H1 (cell line): ENCODE measurements at regions not wholly inside any gene's neighbourhood (a gene's known extent, or its start where the extent isn't known, plus 50 kb on each side); places are given as distances from the start of the nearest gene placed in this dataset.

Experiments
- CTCF ChIA-PET: fragments of 300-600 bp; sonication (Branson Sonifier 250); formaldehyde crosslinking; loops from one replicate; lab custom pipeline; 2021; ENCODE audit not compliant: partially characterized antibody; lab: Charles Lee
- POLR2A ChIA-PET: fragments of 300-600 bp; sonication (Branson Sonifier 250); formaldehyde crosslinking; loops from one replicate; lab custom pipeline; 2021; ENCODE audit warnings: inconsistent platforms; ENCODE audit not compliant: partially characterized antibody; lab: Charles Lee
- DNase-seq, 2 experiments: peaks; one replicate each; pipeline versions ENCODE4 v3.0.0 to v3.0.0-alpha.2; 2010 to 2022; ENCODE audit warnings: low spot score in 2 of 2, low read depth in 1 of 2, mixed read lengths in 1 of 2
- FAIRE-seq: peaks from 2 replicates; lab custom pipeline; 2011; peaks lifted over from hg19 to GRCh38; lab: Jason Lieb, UNC
- H2AFZ ChIP-seq: 2 replicates; pipeline ENCODE4 v1.8.1; 2012; ENCODE audit warnings: low read length, inconsistent platforms
- H2AK5ac ChIP-seq: 2 replicates; pipeline ENCODE4 v1.6.1; 2013; ENCODE audit warnings: low read depth, low read length
- H2BK120ac ChIP-seq: replicated peaks from 2 replicates; pipeline ENCODE3; 2013; ENCODE audit warnings: low read depth, low read length, inconsistent platforms
- H2BK12ac ChIP-seq: 2 replicates; pipeline ENCODE4 v1.6.1; 2013; ENCODE audit warnings: low read depth, low read length
- H2BK15ac ChIP-seq: 2 replicates; pipeline ENCODE4 v1.6.1; 2013; ENCODE audit warnings: low read length
- H2BK20ac ChIP-seq: 2 replicates; pipeline ENCODE4 v1.6.1; 2013; ENCODE audit warnings: low read length
- H2BK5ac ChIP-seq: 2 replicates; pipeline ENCODE4 v1.6.1; 2013; ENCODE audit warnings: low read depth, low read length
- H3K14ac ChIP-seq: 2 replicates; pipeline ENCODE4 v1.6.1; 2013; ENCODE audit warnings: inconsistent platforms; ENCODE audit not compliant: insufficient read length
- H3K18ac ChIP-seq: 2 replicates; pipeline ENCODE4 v1.6.1; 2013; ENCODE audit warnings: low read length; ENCODE audit errors: extremely low read depth
- H3K23ac ChIP-seq: 2 replicates; pipeline ENCODE4 v1.6.1; 2013; ENCODE audit warnings: inconsistent platforms; ENCODE audit not compliant: insufficient read length
- H3K23me2 ChIP-seq: 2 replicates; pipeline ENCODE4 v1.6.1; 2013; ENCODE audit warnings: low read depth, low read length
- H3K27ac ChIP-seq: 2 replicates; pipeline ENCODE4 v1.6.1; 2011; ENCODE audit warnings: low read depth, low read length, inconsistent platforms
- H3K27me3 ChIP-seq, 4 experiments: replicated peaks in 1 of 4; 1 replicate in 1 of 4; 2 replicates in 3 of 4; pipeline versions ENCODE4 v1.6.1 to v1.8.1; 2011 to 2013; ENCODE audit warnings: low read length in 3 of 4, mild to moderate bottlenecking in 3 of 4, inconsistent platforms in 2 of 4, mixed read lengths in 2 of 4, moderate library complexity in 1 of 4; ENCODE audit not compliant: control insufficient read depth in 3 of 4, insufficient read depth in 3 of 4; ENCODE audit errors: extremely low read depth in 1 of 4
- H3K36me3 ChIP-seq, 4 experiments: 2 replicates each; pipeline versions ENCODE4 v1.6.1 to v1.8.1; 2011 to 2013; ENCODE audit warnings: mild to moderate bottlenecking in 4 of 4, low read length in 3 of 4, moderate library complexity in 2 of 4, control low read depth in 1 of 4, inconsistent platforms in 1 of 4; ENCODE audit not compliant: insufficient read depth in 4 of 4, control insufficient read depth in 2 of 4
- H3K4ac ChIP-seq: replicated peaks from 2 replicates; pipeline ENCODE3; 2013; ENCODE audit warnings: low read length, low read depth, mixed read lengths, inconsistent platforms; ENCODE audit not compliant: insufficient read length
- H3K4me1 ChIP-seq, 4 experiments: replicated peaks in 1 of 4; 1 replicate in 1 of 4; 2 replicates in 3 of 4; pipeline versions ENCODE4 v1.6.1 to v1.8.1; 2011 to 2013; ENCODE audit warnings: low read length in 3 of 4, inconsistent platforms in 2 of 4, mixed read lengths in 1 of 4; ENCODE audit not compliant: insufficient read depth in 4 of 4, control insufficient read depth in 3 of 4
- H3K4me2 ChIP-seq, 2 experiments: 2 replicates each; pipeline versions ENCODE4 v1.6.1 to v1.8.1; 2011 to 2013; ENCODE audit warnings: low read depth in 2 of 2, low read length in 2 of 2, control low read depth in 1 of 2, inconsistent platforms in 1 of 2, mild to moderate bottlenecking in 1 of 2; ENCODE audit not compliant: insufficient read depth in 1 of 2
- H3K4me3 ChIP-seq, 4 experiments: fragments of 200-600, 300-600 bp in 1 of 4; sonication (generic), shearing (Covaris generic), sonication (Bioruptor Twin) in 1 of 4; 2 replicates each; pipeline versions ENCODE4 v1.5.1 to v1.8.1; 2011 to 2016; ENCODE audit warnings: low read length in 4 of 4, low read depth in 3 of 4, control low read depth in 2 of 4, inconsistent platforms in 2 of 4, mild to moderate bottlenecking in 2 of 4, mixed read lengths in 1 of 4, moderate library complexity in 1 of 4; ENCODE audit not compliant: insufficient read depth in 2 of 4; ENCODE audit errors: extremely low read depth in 1 of 4
- H3K56ac ChIP-seq: replicated peaks from 2 replicates; pipeline ENCODE3; 2013; ENCODE audit warnings: low read depth, mild to moderate bottlenecking, mixed read lengths, low read length, inconsistent platforms; ENCODE audit not compliant: insufficient read length
- H3K79me1 ChIP-seq: 2 replicates; pipeline ENCODE4 v1.6.1; 2013; ENCODE audit warnings: low read depth, low read length, control low read depth
- H3K79me2 ChIP-seq, 2 experiments: 2 replicates each; pipeline versions ENCODE4 v1.6.1 to v1.8.1; 2012 to 2013; ENCODE audit warnings: low read length in 2 of 2, mild to moderate bottlenecking in 2 of 2, inconsistent platforms in 1 of 2; ENCODE audit not compliant: insufficient read depth in 2 of 2, control insufficient read depth in 1 of 2
- H3K9ac ChIP-seq, 4 experiments: replicated peaks in 1 of 4; 1 replicate in 1 of 4; 2 replicates in 3 of 4; pipeline versions ENCODE4 v1.6.1 to v1.8.1; 2011 to 2013; ENCODE audit warnings: low read depth in 3 of 4, low read length in 3 of 4, control low read depth in 2 of 4, mild to moderate bottlenecking in 2 of 4, moderate library complexity in 2 of 4, inconsistent platforms in 1 of 4; ENCODE audit errors: extremely low read depth in 1 of 4
- H3K9me3 ChIP-seq, 2 experiments: 2 replicates each; pipeline versions ENCODE4 v1.6.1 to v1.8.1; 2012 to 2013; ENCODE audit warnings: mild to moderate bottlenecking in 2 of 2, moderate library complexity in 2 of 2, control low read depth in 1 of 2, inconsistent platforms in 1 of 2, low read depth in 1 of 2, low read length in 1 of 2, mixed read lengths in 1 of 2; ENCODE audit not compliant: insufficient read depth in 2 of 2
- H4K20me1 ChIP-seq, 2 experiments: replicated peaks in 1 of 2; 2 replicates each; pipeline versions ENCODE3 to v1.8.1; 2011 to 2013; ENCODE audit warnings: inconsistent platforms in 2 of 2, low read length in 2 of 2, mild to moderate bottlenecking in 1 of 2; ENCODE audit not compliant: insufficient read depth in 2 of 2, control insufficient read depth in 1 of 2
- H4K5ac ChIP-seq: 2 replicates; pipeline ENCODE4 v1.6.1; 2013; ENCODE audit warnings: low read length, low read depth, mixed read lengths, inconsistent platforms; ENCODE audit not compliant: insufficient read length
- H4K8ac ChIP-seq: 2 replicates; pipeline ENCODE4 v1.8.0; 2013; ENCODE audit warnings: mild to moderate bottlenecking, moderate library complexity, low read length, inconsistent platforms; ENCODE audit not compliant: insufficient read depth; ENCODE audit errors: extremely low read depth
- H4K91ac ChIP-seq: replicated peaks from 2 replicates; pipeline ENCODE3; 2013; ENCODE audit warnings: low read length, mixed read lengths, inconsistent platforms; ENCODE audit not compliant: insufficient read length
- ATF2 ChIP-seq: IDR thresholded peaks from 2 replicates; pipeline ENCODE4 v1.6.1; 2012; ENCODE audit warnings: low read length, inconsistent platforms
- BRCA1 ChIP-seq: IDR thresholded peaks from 2 replicates; pipeline ENCODE4 v1.6.1; 2012; ENCODE audit warnings: low read depth, low read length, improper control_type of control experiment
- CHD2 ChIP-seq: IDR thresholded peaks from 2 replicates; pipeline ENCODE4 v1.6.1; 2012; ENCODE audit warnings: low read length, improper control_type of control experiment
- CREB1 ChIP-seq: IDR thresholded peaks from 2 replicates; pipeline ENCODE4 v1.6.1; 2012; ENCODE audit warnings: inconsistent platforms
- E2F6 ChIP-seq: IDR thresholded peaks from 2 replicates; pipeline ENCODE4 v1.6.1; 2012; ENCODE audit warnings: inconsistent platforms
- PHF8 ChIP-seq: fragments of 200-600 bp; sonication (generic); conservative IDR thresholded peaks from 2 replicates; pipeline ENCODE4 v1.7.1; 2012; ENCODE audit warnings: low read depth, mild to moderate bottlenecking, inconsistent platforms, low read length, moderate library complexity
- RNF2 ChIP-seq: fragments of 200-900, 300-1000 bp; sonication (generic); IDR thresholded peaks from 2 replicates; pipeline ENCODE4 v1.7.1; 2016; ENCODE audit warnings: borderline replicate concordance, low read depth, mild to moderate bottlenecking, antibody characterized with exemption, low read length; ENCODE audit not compliant: poor library complexity, severe bottlenecking; ENCODE audit errors: missing control alignments
- SAP30 ChIP-seq: fragments of 300-600 bp; sonication (generic); IDR thresholded peaks from 2 replicates; pipeline ENCODE4 v1.7.1; 2012; ENCODE audit warnings: low read length, moderate library complexity, mild to moderate bottlenecking, inconsistent platforms; ENCODE audit not compliant: insufficient read depth, insufficient replicate concordance
- SUZ12 ChIP-seq: fragments of 200-600 bp; sonication (generic); IDR thresholded peaks from 2 replicates; pipeline ENCODE4 v1.6.1; 2012; ENCODE audit warnings: mild to moderate bottlenecking, inconsistent platforms, low read length, moderate library complexity, mixed read lengths
- TAF1 ChIP-seq: IDR thresholded peaks from 2 replicates; pipeline ENCODE4 v1.6.1; 2011; ENCODE audit warnings: mild to moderate bottlenecking, low read depth, low read length
- TBP ChIP-seq: IDR thresholded peaks from 2 replicates; pipeline ENCODE4 v1.6.1; 2011; ENCODE audit warnings: low read depth, low read length, improper control_type of control experiment
- TCF12 ChIP-seq: IDR thresholded peaks from 2 replicates; pipeline ENCODE4 v1.6.1; 2011; ENCODE audit warnings: low read depth, mild to moderate bottlenecking, low read length
- WGBS, 2 experiments: shearing (Covaris generic) in 1 of 2; methylation state at CpG; one replicate each; pipeline versions ENCODE4 v1.1.6 to v1.1.7; 2013 to 2015; ENCODE audit warnings: low lambda C conversion rate in 2 of 2, mixed read lengths in 2 of 2, inconsistent platforms in 1 of 2, low coverage in 1 of 2, missing lambda C conversion rate in 1 of 2; ENCODE audit not compliant: insufficient replicate concordance in 2 of 2, insufficient coverage in 1 of 2, insufficient read length in 1 of 2; ENCODE audit errors: extremely low coverage in 1 of 2, missing lambda C conversion rate in 1 of 2; 5-methylcytosine and 5-hydroxymethylcytosine counted together

GRCh38 chr5:92887254-92887653 is 693.8 kb downstream of the NR2F1-AS1 start:
- no peak overlapping the region for H2BK5ac ChIP-seq
- no peak overlapping the region for H2BK15ac ChIP-seq
- FAIRE-seq = no peak
- TF ChIP-seq ATF2 (no peak), BRCA1 (no peak), TAF1 (no peak), E2F6 (no peak), TBP (no peak), CHD2 (no peak), SUZ12 (no peak), CREB1 (no peak), PHF8 (no peak), SAP30 (no peak), TCF12 (no peak), RNF2 (no peak)

More at GRCh38 chr5:92887254-92887653, 693.8 kb downstream of the NR2F1-AS1 start:
- Histone ChIP-seq H4K5ac (no peak overlapping the region), H3K4me1 (peaks cover 0 to 2% (median 0%) of the 10 kb centered on the region in 4 experiments; a peak in 1 of 7 replicates), H2AK5ac (no peak overlapping the region), H3K36me3 (no peaks in the 10 kb centered on the region; a peak in 1 of 8 replicates), H3K14ac (no peak overlapping the region), H2BK120ac (no peak overlapping the region), H2AFZ (no peak overlapping the region), H3K79me2 (no peaks in the 10 kb centered on the region), H3K4me3 (no peak overlapping the region), H2BK12ac (no peak overlapping the region), H3K18ac (no peak overlapping the region), H3K4ac (no peak overlapping the region), H3K9ac (no peak overlapping the region), H3K27me3 (no peaks in the 10 kb centered on the region), H4K91ac (no peak overlapping the region), H3K23ac (no peak overlapping the region), H3K9me3 (no peaks in the 10 kb centered on the region), H3K23me2 (no peaks in the 10 kb centered on the region), H4K8ac (no peak overlapping the region), H4K20me1 (no peaks in the 10 kb centered on the region), H3K79me1 (no peaks in the 10 kb centered on the region), H3K4me2 (no peak overlapping the region), H3K56ac (no peak overlapping the region), H3K27ac (no peak overlapping the region), H2BK20ac (no peak overlapping the region)
- DNase-seq = no peak
- WGBS, 2 experiments = 89% methylated on average over 2 of the region's 2 CpGs; no CpG with 5 or more reads in 1 of the 2 experiments
- ChIA-PET POLR2A (no interaction called here), CTCF (interaction anchor here (0.8 to 2.0 kb wide), 3 partner anchors 22 to 733 kb away, joined by 3 to 9 read pairs (median 4); no protein-coding TSS in a partner anchor)
